GM12892 (cell line): ENCODE measurements at regions not wholly inside any gene's neighbourhood (a gene's known extent, or its start where the extent isn't known, plus 50 kb on each side); places are given as distances from the start of the nearest gene placed in this dataset.

ENCODE experiments used
- POLR2A ChIP-seq: IDR thresholded peaks from 2 replicates; pipeline ENCODE4 v1.6.1; 2011; ENCODE audit warnings: low read depth, low read length, control low read depth
- POLR2AphosphoS5 ChIP-seq: IDR thresholded peaks from 2 replicates; pipeline ENCODE4 v1.6.1; 2011; ENCODE audit warnings: low read depth, low read length, control low read depth
- TAF1 ChIP-seq: IDR thresholded peaks from 2 replicates; pipeline ENCODE4 v1.6.1; 2011; ENCODE audit warnings: low read depth, mild to moderate bottlenecking, control low read depth, low read length, borderline replicate concordance

- TF ChIP-seq POLR2A (no peak), POLR2AphosphoS5 (no peak), TAF1 (no peak)
Observed at GRCh38 chr16:79463841-79464240, 136.7 kb downstream of the MAF start.
